Thymus (tissue), 11 donors: ENCODE measurements at regions not wholly inside any gene's neighbourhood (a gene's known extent, or its start where the extent isn't known, plus 50 kb on each side); places are given as distances from the start of the nearest gene placed in this dataset.
"Not testable (repeated sequence)": the region's sequence is repeated elsewhere in the genome, so short reads cannot be mapped to it uniquely, and the experiment has no call there.

Source experiments
- DNase-seq, 9 donors: peaks; one replicate each; pipeline ENCODE4 v3.0.0-alpha.2; 2013; ENCODE audit warnings: low spot score in 9 of 9, low read depth in 6 of 9, missing footprints in 1 of 9
- H3K27ac ChIP-seq, 2 donors: one replicate each; pipeline ENCODE4 v1.5.1; 2013; ENCODE audit warnings: control low read depth in 1 of 2, low read depth in 1 of 2, low read length in 1 of 2, mild to moderate bottlenecking in 1 of 2, moderate library complexity in 1 of 2
- H3K27me3 ChIP-seq, 2 donors: one replicate each; pipeline ENCODE4 v1.5.1; 2013; ENCODE audit warnings: low read length in 1 of 2; ENCODE audit not compliant: control insufficient read depth in 2 of 2, insufficient read depth in 1 of 2
- H3K36me3 ChIP-seq, 2 donors: one replicate each; pipeline ENCODE4 v1.5.1; 2013; ENCODE audit warnings: low read length in 1 of 2, mild to moderate bottlenecking in 1 of 2, moderate library complexity in 1 of 2; ENCODE audit not compliant: control insufficient read depth in 2 of 2, insufficient read depth in 2 of 2
- H3K4me1 ChIP-seq, 2 donors: one replicate each; pipeline ENCODE4 v1.5.1; 2013; ENCODE audit warnings: low read length in 2 of 2; ENCODE audit not compliant: control insufficient read depth in 2 of 2, insufficient read depth in 2 of 2
- H3K4me3 ChIP-seq, 2 donors: one replicate each; pipeline ENCODE4 v1.5.1; 2013; ENCODE audit warnings: low read length in 2 of 2, control low read depth in 1 of 2, mild to moderate bottlenecking in 1 of 2
- H3K9me3 ChIP-seq, 2 donors: one replicate each; pipeline ENCODE4 v1.5.1; 2013; ENCODE audit warnings: low read length in 1 of 2, mild to moderate bottlenecking in 1 of 2; ENCODE audit not compliant: control insufficient read depth in 2 of 2, insufficient read depth in 1 of 2
- WGBS: extraction: QIAGEN DNeasy Blood & Tissue Kit; methylation state at CpG from one replicate; pipeline ENCODE4 v1.1.7; 2013; 5-methylcytosine and 5-hydroxymethylcytosine counted together
- donor health status: healthy.

DNA sequence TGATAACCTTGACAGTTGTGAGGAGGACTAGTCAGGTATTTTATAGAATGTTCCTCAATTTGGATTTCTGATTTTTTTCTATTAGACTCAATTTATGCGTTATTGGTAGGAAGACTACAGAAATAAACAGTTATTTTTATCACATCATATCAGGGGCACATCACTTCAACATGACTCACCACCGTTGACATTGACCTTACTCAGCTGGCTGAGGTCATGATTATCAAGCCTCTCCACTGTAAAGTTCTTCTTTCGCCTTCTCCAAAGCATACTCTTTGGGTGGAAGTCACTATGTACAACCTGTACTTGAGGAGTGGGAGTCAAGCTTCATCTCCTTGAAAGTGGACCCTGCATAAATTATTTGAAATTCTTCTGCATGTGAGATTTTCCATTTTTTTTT lies 194.3 kb upstream of the IGFBP3 start:
- Histone ChIP-seq H3K9me3 (no peaks in the 10 kb centered on the region), H3K27me3 (no peaks in the 10 kb centered on the region), H3K27ac (no peak overlapping the region), H3K36me3 (no peaks in the 10 kb centered on the region), H3K4me3 (no peak overlapping the region), H3K4me1 (no peaks in the 10 kb centered on the region)
- no peak for DNase-seq
- 74% methylated on average over 3 of the region's 3 CpGs for WGBS

DNA sequence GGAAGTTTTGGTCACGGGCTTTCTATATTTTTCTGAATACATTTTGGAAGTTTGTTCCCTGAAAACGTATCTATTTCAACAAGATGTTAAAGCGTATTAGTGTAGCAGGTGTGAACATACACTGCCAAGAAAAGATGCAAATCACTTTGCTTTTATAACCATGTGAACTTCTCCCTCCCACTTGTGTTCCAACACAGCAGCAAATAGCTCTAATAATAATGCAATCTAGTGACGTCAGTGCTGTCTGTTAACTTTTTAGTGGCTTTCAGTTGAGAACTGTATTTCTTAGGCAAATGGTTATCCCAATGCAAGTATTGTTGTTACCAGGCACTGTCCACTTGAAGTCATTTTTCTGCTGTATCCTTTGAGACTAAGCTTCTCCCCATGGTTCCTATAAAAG lies 188.4 kb upstream of the IGFBP3 start:
- Histone ChIP-seq H3K9me3 (no peaks in the 10 kb centered on the region), H3K27ac (no peak overlapping the region), H3K4me3 (no peak overlapping the region), H3K4me1 (no peaks in the 10 kb centered on the region), H3K27me3 (no peaks in the 10 kb centered on the region), H3K36me3 (no peaks in the 10 kb centered on the region)
- 87% methylated on average over 4 of the region's 4 CpGs for WGBS
- DNase-seq, result no peak

DNA sequence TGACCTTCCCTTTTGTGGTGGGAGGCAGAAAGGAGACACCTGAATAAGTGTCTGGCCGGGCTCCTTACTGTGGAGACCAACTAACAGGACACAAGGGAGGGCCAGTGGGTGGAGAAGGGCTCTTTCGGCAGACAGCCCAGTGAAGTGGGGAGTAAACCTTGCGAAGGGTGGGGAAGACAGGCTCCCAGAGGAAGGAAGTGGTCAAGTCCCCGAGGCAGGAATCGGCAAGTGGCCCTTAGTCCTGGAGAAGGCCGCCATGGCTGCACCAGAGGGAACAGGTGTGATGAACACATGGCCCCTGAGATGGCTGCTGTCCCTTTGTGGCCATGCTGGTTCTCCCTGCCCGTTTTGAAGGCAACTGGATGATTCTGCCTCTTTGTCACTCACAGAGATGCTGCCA lies 187.2 kb upstream of the IGFBP3 start:
- DNase-seq, result no peak
- Histone ChIP-seq H3K27ac (no peak overlapping the region), H3K4me3 (no peak overlapping the region), H3K9me3 (no peaks in the 10 kb centered on the region), H3K27me3 (no peaks in the 10 kb centered on the region), H3K36me3 (no peaks in the 10 kb centered on the region), H3K4me1 (no peaks in the 10 kb centered on the region)
- 74% methylated on average over 7 of the region's 7 CpGs for WGBS

DNA sequence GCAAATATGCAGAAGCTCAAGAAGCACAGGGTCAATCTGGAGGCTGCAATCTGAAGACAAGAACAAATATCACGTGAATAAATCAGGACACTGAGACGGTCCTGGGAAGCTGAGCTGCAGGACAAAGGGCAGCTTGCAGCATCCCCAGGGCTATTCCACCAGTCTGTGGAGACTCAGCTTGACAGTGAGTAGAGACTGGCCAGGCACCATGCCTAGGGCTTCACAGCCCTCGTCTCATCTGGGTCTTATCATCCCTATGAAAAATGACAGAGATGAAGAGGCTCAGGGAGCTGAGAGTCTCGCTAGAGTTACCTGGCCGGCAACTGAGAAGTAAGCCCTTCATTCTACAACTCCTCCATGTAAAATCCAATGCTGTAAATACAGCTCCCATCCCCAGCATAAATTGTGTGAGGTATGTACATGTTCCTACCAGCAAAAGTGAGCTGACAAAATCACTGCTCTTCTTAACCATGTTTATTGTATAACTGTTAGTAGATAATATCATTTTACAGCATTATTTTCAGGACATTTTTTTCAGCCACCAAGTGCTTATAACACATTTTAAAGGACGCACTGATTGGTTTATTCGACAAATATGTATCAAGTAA lies 186.6 kb upstream of the IGFBP3 start:
- H3K4me3 ChIP-seq, result no peak overlapping the region
- no peaks in the 10 kb centered on the region for H3K9me3 ChIP-seq
- 91% methylated on average over 7 of the region's 7 CpGs for WGBS
- DNase-seq, result no peak
- no peaks in the 10 kb centered on the region for H3K36me3 ChIP-seq
- H3K27ac ChIP-seq, result no peak overlapping the region
- H3K4me1 ChIP-seq, result no peaks in the 10 kb centered on the region
- no peaks in the 10 kb centered on the region for H3K27me3 ChIP-seq

DNA sequence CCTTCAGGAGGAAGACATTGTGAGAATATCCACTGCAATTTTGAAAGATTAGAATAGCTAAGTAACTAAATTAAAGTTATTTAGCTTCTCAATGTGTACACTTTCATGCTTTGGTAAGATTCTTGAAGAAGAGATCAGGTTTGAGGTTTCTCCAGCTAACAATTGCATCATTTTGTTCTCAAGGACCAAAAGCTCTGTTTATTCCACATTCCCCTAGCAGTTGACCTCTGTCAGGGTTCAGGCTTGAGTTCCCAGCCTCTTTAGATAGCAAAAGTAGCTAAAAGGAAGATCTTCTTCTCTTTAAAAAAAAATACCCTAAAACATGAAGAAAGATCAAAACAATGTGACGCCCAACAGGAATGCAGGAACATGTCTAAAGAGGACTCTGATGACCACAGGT lies 179.4 kb upstream of the IGFBP3 start:
- DNase-seq, result no peak
- H3K9me3 ChIP-seq, result no peaks in the 10 kb centered on the region
- no peak overlapping the region for H3K4me3 ChIP-seq
- WGBS, result 89% methylated on average over 1 of the region's 1 CpG
- no peaks in the 10 kb centered on the region for H3K36me3 ChIP-seq
- no peak overlapping the region for H3K27ac ChIP-seq
- H3K27me3 ChIP-seq, result no peaks in the 10 kb centered on the region
- H3K4me1 ChIP-seq, result no peaks in the 10 kb centered on the region

DNA sequence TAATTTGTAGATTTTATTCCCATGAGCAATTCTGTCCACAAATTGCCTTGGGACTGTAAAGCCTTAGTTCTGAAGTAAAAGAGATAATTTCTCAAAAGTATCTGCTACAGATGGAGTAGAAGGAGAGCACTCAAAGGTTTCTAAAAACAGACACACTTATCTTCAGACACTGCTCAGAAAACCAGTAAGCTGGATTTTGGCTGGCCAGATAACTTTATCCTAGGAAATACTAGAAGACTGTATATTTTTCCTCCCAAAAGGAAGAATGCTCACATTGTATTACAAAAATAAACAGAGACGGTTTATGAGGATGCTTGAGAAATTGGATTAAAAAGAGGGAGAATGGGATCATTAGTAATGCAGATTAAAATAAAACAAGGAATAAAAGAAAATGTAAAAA lies 178.0 kb upstream of the IGFBP3 start:
- 84% methylated on average over 1 of the region's 1 CpG for WGBS
- no peaks in the 10 kb centered on the region for H3K4me1 ChIP-seq
- DNase-seq, result no peak
- no peaks in the 10 kb centered on the region for H3K36me3 ChIP-seq
- H3K9me3 ChIP-seq, result no peaks in the 10 kb centered on the region
- H3K4me3 ChIP-seq, result no peak overlapping the region
- H3K27me3 ChIP-seq, result no peaks in the 10 kb centered on the region
- H3K27ac ChIP-seq, result no peak overlapping the region

DNA sequence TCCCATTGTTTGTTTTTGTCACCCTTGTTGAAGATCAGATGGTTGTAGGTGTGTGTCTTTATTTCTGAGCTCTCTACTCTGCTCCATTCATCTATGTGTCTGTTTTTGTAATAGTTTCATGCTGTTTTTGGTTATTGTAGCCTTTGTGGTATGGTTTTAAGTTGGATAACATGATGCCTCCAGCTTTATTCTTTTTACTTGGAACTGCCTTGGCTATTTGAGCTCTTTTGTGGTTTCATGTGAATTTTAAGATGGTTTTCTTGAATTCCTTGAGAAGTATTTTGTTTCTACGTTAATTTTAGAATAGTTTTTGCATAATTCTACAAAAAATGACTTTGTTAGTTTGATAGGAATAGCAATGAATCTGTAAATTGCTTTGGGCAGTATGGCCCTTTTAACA lies 170.0 kb upstream of the IGFBP3 start:
- H3K27me3 ChIP-seq, result no peaks in the 10 kb centered on the region
- H3K27ac ChIP-seq, result no peak overlapping the region
- H3K4me1 ChIP-seq, result no peaks in the 10 kb centered on the region
- no peaks in the 10 kb centered on the region for H3K9me3 ChIP-seq
- WGBS, result 57% methylated on average over 1 of the region's 1 CpG
- H3K36me3 ChIP-seq, result no peaks in the 10 kb centered on the region
- no peak for DNase-seq
- no peak overlapping the region for H3K4me3 ChIP-seq

DNA sequence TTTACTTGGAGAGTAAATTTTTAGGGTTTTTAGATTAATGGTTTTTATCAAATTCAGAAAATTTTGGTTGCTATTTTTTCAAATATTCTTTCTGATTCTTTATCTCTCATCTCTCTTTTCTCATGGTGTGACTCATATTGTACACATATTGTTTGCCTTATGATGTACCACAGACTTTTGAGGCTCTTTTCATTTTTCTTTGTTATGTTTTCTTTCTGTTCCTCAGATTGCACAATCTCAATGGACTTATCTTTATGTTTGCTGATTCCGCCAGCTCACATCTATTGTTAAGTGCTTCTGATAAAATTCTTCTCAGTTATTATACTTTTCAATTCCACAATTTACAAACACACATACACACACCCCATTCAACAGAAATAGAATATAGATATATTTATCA lies 168.2 kb upstream of the IGFBP3 start:
- Histone ChIP-seq H3K27me3 (no peaks in the 10 kb centered on the region), H3K4me3 (no peak overlapping the region), H3K4me1 (no peaks in the 10 kb centered on the region), H3K9me3 (no peaks in the 10 kb centered on the region), H3K36me3 (no peaks in the 10 kb centered on the region), H3K27ac (no peak overlapping the region)
- 97% methylated on average over 1 of the region's 1 CpG for WGBS
- DNase-seq, result no peak

DNA sequence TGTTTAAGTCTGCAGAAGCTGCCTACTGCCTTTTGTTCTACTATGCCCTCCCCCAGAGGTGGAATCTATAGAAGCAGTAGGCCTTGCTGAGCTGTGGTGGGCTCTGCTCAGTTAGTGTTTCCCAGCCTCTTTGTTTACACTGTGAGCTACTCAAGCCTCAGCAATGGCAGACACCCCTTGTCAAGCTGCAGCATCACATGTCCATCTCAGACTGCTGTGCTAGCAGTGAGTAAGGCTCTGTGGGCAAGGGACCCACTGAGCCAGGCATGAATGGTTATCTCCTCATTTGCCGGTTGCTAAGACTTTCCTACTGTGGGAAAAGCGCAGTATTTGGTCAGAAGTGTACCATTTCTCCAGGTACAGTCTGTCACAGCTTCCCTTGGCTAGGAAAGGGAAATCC lies 167.4 kb upstream of the IGFBP3 start:
- DNase-seq, H3K27ac ChIP-seq, H3K4me1 ChIP-seq, H3K27me3 ChIP-seq, H3K9me3 ChIP-seq, H3K4me3 ChIP-seq, H3K36me3 ChIP-seq: not testable (repeated sequence)
- 98% methylated on average over 2 of the region's 2 CpGs for WGBS
